WTC11 (cell line): ENCODE measurements at regions not wholly inside any gene's neighbourhood (a gene's known extent, or its start where the extent isn't known, plus 50 kb on each side); places are given as distances from the start of the nearest gene placed in this dataset.

Experiments used
- AFF4 ChIP-seq: sonication (generic); formaldehyde crosslinking; IDR thresholded peaks from 2 replicates; pipeline ENCODE4 v1.8.1; 2023; ENCODE audit warnings: mild to moderate bottlenecking, missing genetic modification reagents, borderline replicate concordance
- ATF3 ChIP-seq: sonication (generic); formaldehyde crosslinking; conservative IDR thresholded peaks from 2 replicates; pipeline ENCODE4 v1.8.1; 2022; ENCODE audit warnings: mild to moderate bottlenecking, missing genetic modification reagents
- CREB1 ChIP-seq: sonication (generic); formaldehyde crosslinking; IDR thresholded peaks from 2 replicates; pipeline ENCODE4 v1.8.0; 2023; ENCODE audit warnings: mild to moderate bottlenecking, missing genetic modification reagents
- GTF2I ChIP-seq: fragments of 250-450 bp; sonication (Bioruptor Pico); conservative IDR thresholded peaks from 2 replicates; pipeline ENCODE4 v1.4.0; 2021; ENCODE audit warnings: mild to moderate bottlenecking
- IRF1 ChIP-seq: sonication (generic); formaldehyde crosslinking; IDR thresholded peaks from 2 replicates; pipeline ENCODE4 v1.8.0; 2023; ENCODE audit warnings: missing genetic modification reagents
- MAX ChIP-seq: sonication (generic); formaldehyde crosslinking; IDR thresholded peaks from 2 replicates; pipeline ENCODE4 v1.8.0; 2022; ENCODE audit warnings: mild to moderate bottlenecking, missing genetic modification reagents
- NFYB ChIP-seq: sonication (generic); formaldehyde crosslinking; conservative IDR thresholded peaks from 2 replicates; pipeline ENCODE4 v1.8.0; 2022; ENCODE audit warnings: low read depth, missing genetic modification reagents
- ZNF121 ChIP-seq: sonication (generic); formaldehyde crosslinking; IDR thresholded peaks from 2 replicates; pipeline ENCODE4 v1.8.0; 2023; ENCODE audit warnings: missing genetic modification reagents
- TF ChIP-seq, protein P1 (sequence below): fragments of 200-600 bp; IDR thresholded peaks from 2 replicates; pipeline ENCODE4 v1.8.0; 2022; ENCODE audit warnings: antibody characterized with exemption
- TF ChIP-seq, protein P2 (sequence below): sonication (generic); formaldehyde crosslinking; IDR thresholded peaks from 2 replicates; pipeline ENCODE4 v1.8.1; 2023; ENCODE audit warnings: mild to moderate bottlenecking, missing genetic modification reagents, moderate library complexity

- TF ChIP-seq, protein P1, sequence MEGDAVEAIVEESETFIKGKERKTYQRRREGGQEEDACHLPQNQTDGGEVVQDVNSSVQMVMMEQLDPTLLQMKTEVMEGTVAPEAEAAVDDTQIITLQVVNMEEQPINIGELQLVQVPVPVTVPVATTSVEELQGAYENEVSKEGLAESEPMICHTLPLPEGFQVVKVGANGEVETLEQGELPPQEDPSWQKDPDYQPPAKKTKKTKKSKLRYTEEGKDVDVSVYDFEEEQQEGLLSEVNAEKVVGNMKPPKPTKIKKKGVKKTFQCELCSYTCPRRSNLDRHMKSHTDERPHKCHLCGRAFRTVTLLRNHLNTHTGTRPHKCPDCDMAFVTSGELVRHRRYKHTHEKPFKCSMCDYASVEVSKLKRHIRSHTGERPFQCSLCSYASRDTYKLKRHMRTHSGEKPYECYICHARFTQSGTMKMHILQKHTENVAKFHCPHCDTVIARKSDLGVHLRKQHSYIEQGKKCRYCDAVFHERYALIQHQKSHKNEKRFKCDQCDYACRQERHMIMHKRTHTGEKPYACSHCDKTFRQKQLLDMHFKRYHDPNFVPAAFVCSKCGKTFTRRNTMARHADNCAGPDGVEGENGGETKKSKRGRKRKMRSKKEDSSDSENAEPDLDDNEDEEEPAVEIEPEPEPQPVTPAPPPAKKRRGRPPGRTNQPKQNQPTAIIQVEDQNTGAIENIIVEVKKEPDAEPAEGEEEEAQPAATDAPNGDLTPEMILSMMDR = no peak
- TF ChIP-seq GTF2I (no peak), NFYB (CRISPR knock-in tag) (no peak), MAX (no peak), IRF1 (CRISPR knock-in tag) (no peak), ZNF121 (CRISPR knock-in tag) (no peak), CREB1 (CRISPR knock-in tag) (no peak), AFF4 (CRISPR knock-in tag) (no peak), ATF3 (CRISPR knock-in tag) (no peak)
- TF ChIP-seq, protein P2, sequence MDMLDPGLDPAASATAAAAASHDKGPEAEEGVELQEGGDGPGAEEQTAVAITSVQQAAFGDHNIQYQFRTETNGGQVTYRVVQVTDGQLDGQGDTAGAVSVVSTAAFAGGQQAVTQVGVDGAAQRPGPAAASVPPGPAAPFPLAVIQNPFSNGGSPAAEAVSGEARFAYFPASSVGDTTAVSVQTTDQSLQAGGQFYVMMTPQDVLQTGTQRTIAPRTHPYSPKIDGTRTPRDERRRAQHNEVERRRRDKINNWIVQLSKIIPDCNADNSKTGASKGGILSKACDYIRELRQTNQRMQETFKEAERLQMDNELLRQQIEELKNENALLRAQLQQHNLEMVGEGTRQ (CRISPR knock-in tag) = no peak
These were observed 153.8 kb upstream of the FST start for GRCh38 chr5:53326424-53327153.
